SJCRH30 (cell line): ENCODE measurements at regions not wholly inside any gene's neighbourhood (a gene's known extent, or its start where the extent isn't known, plus 50 kb on each side); places are given as distances from the start of the nearest gene placed in this dataset.

Source experiments
- DNase-seq, 2 experiments: peaks; one replicate each; pipeline ENCODE4 v3.0.0-alpha.2; 2015 to 2020
- H3K27ac ChIP-seq: fragments of 250-450 bp; sonication (Bioruptor Pico); 2 replicates; pipeline ENCODE4 v1.5.1; 2020; ENCODE audit warnings: mild to moderate bottlenecking, moderate library complexity
- H3K27me3 ChIP-seq: fragments of 250-450 bp; sonication (Bioruptor Pico); 2 replicates; pipeline ENCODE4 v1.5.1; 2020; ENCODE audit warnings: mild to moderate bottlenecking, moderate library complexity
- H3K36me3 ChIP-seq: fragments of 250-450 bp; sonication (Bioruptor Pico); 2 replicates; pipeline ENCODE4 v1.5.1; 2020; ENCODE audit warnings: mild to moderate bottlenecking, moderate library complexity
- H3K4me1 ChIP-seq: fragments of 250-450 bp; sonication (Bioruptor Pico); 2 replicates; pipeline ENCODE4 v1.5.1; 2020; ENCODE audit warnings: mild to moderate bottlenecking, moderate library complexity
- H3K4me3 ChIP-seq: fragments of 250-450 bp; sonication (Bioruptor Pico); 2 replicates; pipeline ENCODE4 v1.5.1; 2020; ENCODE audit warnings: mild to moderate bottlenecking, moderate library complexity
- H3K9me3 ChIP-seq: fragments of 250-450 bp; sonication (Bioruptor Pico); replicated peaks from 2 replicates; pipeline ENCODE4 v1.5.1; 2020; ENCODE audit warnings: mild to moderate bottlenecking, moderate library complexity

GRCh38 chr10:43890124-43890523 is 241.4 kb upstream of the ZNF32 start:
- Histone ChIP-seq H3K4me3 (no peak overlapping the region), H3K4me1 (no peaks in the 10 kb centered on the region), H3K27me3 (no peaks in the 10 kb centered on the region), H3K27ac (no peak overlapping the region), H3K36me3 (no peaks in the 10 kb centered on the region), H3K9me3 (no peaks in the 10 kb centered on the region)
- DNase-seq = no peak

DNA sequence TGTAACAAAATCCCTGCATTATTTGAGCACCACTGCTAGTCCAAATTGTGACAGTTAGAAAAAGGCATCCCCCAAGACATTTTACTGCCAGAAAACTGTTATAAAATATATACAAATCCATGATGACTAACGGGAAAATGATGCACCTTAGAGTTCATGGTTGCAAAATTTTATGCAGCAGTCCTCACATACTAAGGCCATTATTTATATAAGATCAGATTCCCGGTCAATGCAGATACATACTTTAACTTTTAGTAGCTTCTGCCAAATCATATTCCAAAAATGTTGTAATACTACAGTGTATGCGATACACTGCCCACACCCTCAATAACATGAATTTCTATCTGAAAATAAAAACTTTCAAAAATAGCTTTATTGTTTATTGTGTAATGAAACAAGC is 239.9 kb upstream of the ZNF32 start:
- no peaks in the 10 kb centered on the region for H3K4me1 ChIP-seq
- H3K27ac ChIP-seq = no peak overlapping the region
- no peaks in the 10 kb centered on the region for H3K9me3 ChIP-seq
- no peaks in the 10 kb centered on the region for H3K27me3 ChIP-seq
- no peak for DNase-seq
- no peaks in the 10 kb centered on the region for H3K36me3 ChIP-seq
- H3K4me3 ChIP-seq = no peak overlapping the region

DNA sequence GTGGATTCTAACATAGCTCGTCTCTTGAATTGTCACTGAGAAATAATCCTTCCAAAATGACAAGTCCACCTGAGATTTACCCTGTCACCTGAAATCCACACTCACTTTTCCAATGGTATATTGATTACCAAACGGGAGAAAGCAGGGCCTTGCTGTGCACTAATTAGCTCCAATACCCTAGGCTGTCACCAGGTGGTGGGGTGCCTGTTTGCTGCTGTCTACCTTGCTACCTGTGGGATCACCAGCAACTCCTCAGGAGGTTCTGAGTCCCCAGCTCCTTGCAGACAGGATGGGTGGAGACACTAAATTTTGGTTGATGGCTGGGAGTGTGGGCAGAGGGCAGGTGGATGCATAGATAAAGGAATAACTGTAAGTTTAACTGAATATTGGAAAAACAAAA is 237.2 kb upstream of the ZNF32 start:
- H3K9me3 ChIP-seq = no peaks in the 10 kb centered on the region
- DNase-seq = no peak
- no peaks in the 10 kb centered on the region for H3K27me3 ChIP-seq
- no peaks in the 10 kb centered on the region for H3K36me3 ChIP-seq
- no peak overlapping the region for H3K27ac ChIP-seq
- no peak overlapping the region for H3K4me3 ChIP-seq
- no peaks in the 10 kb centered on the region for H3K4me1 ChIP-seq

GRCh38 chr10:43885252-43885651 is 236.6 kb upstream of the ZNF32 start:
- no peak overlapping the region for H3K27ac ChIP-seq
- no peaks in the 10 kb centered on the region for H3K9me3 ChIP-seq
- no peak for DNase-seq
- H3K36me3 ChIP-seq = no peaks in the 10 kb centered on the region
- no peak overlapping the region for H3K4me3 ChIP-seq
- H3K4me1 ChIP-seq = no peaks in the 10 kb centered on the region
- no peaks in the 10 kb centered on the region for H3K27me3 ChIP-seq

DNA sequence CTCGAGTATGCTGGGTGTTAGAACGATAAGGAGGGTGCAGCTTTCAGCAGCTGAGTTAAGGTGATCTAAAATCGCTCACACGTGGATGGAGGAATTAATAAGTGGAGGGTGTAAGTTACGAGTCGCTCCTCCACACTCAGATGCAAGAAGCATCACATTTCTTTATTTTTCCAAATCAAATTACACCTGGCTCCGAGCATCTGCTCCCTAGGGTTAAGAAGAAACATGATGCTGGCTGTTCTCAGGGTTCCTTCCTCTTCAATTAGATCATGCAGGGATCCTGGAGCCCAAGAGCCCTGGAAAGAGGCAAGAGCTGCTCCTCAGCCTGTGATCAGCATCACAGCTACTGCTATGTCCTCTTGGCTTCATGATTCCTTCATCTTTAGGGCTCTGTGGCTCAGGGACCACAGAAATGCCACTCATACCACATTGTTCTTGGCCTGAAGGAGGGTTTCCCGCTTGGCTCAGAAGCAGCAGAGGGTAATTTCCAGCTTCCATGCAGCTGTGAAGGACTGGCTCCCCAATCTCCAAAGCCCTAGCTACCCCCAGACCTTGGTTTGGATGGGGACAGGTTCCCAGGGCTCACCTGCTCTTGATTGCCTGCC is 235.9 kb upstream of the ZNF32 start:
- H3K4me1 ChIP-seq = no peaks in the 10 kb centered on the region
- no peak overlapping the region for H3K4me3 ChIP-seq
- no peak overlapping the region for H3K27ac ChIP-seq
- H3K9me3 ChIP-seq = no peaks in the 10 kb centered on the region
- no peak for DNase-seq
- no peaks in the 10 kb centered on the region for H3K27me3 ChIP-seq
- H3K36me3 ChIP-seq = no peaks in the 10 kb centered on the region

GRCh38 chr10:43882711-43883110 is 234.0 kb upstream of the ZNF32 start:
- no peak overlapping the region for H3K27ac ChIP-seq
- H3K36me3 ChIP-seq = no peaks in the 10 kb centered on the region
- no peak for DNase-seq
- no peaks in the 10 kb centered on the region for H3K4me1 ChIP-seq
- H3K4me3 ChIP-seq = no peak overlapping the region
- no peaks in the 10 kb centered on the region for H3K27me3 ChIP-seq
- no peaks in the 10 kb centered on the region for H3K9me3 ChIP-seq

- no peak for DNase-seq
- Histone ChIP-seq H3K36me3 (no peaks in the 10 kb centered on the region), H3K4me3 (no peak overlapping the region), H3K9me3 (no peaks in the 10 kb centered on the region), H3K27ac (no peak overlapping the region), H3K27me3 (no peaks in the 10 kb centered on the region), H3K4me1 (no peaks in the 10 kb centered on the region)
Observed at GRCh38 chr10:43881657-43882056, 233.0 kb upstream of the ZNF32 start.

DNA sequence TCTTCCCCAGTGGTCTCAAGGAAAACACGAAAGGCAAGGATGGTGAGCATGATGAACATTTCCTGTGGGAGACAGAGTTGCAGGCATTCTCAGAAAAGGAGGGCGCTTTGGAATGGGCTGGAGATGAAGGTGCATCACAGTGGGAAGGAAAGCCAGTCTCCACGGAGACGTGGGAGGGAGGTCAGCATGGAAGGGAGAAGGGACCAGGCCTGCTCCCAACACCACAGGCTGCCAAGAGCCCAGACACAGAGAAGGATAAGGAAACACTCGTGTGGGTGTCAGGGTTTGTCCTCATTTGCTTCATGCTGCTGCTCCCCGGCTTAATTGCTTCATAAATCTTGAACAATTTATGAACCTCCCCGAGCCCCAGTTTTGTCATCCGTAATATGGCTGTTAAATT is 231.5 kb upstream of the ZNF32 start:
- no peaks in the 10 kb centered on the region for H3K27me3 ChIP-seq
- H3K36me3 ChIP-seq = no peaks in the 10 kb centered on the region
- no peaks in the 10 kb centered on the region for H3K4me1 ChIP-seq
- H3K27ac ChIP-seq = no peak overlapping the region
- no peak overlapping the region for H3K4me3 ChIP-seq
- H3K9me3 ChIP-seq = no peaks in the 10 kb centered on the region
- DNase-seq = no peak

GRCh38 chr10:43879742-43880141 is 231.1 kb upstream of the ZNF32 start:
- no peak for DNase-seq
- Histone ChIP-seq H3K4me3 (no peak overlapping the region), H3K27me3 (no peaks in the 10 kb centered on the region), H3K4me1 (no peaks in the 10 kb centered on the region), H3K9me3 (no peaks in the 10 kb centered on the region), H3K36me3 (no peaks in the 10 kb centered on the region), H3K27ac (no peak overlapping the region)

DNA sequence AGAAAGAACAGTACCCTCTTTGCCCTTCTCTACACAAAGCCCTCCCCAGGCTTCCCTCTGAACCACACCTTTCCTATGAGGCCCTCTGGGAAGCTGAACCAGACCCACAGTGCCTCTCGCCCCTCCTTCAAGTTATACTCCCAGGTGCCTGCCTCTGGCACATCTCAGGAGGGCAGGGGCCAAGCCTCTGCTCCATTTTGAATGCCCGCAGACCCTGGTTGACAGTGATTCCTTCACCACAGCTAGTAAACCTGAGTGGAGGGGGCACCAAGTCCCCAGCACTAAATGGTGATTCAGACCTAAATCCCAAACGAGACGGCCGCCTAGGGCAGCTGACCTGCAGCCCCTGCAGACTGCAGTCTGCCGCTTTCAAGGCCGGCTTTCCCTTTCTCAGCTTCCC is 230.5 kb upstream of the ZNF32 start:
- DNase-seq = no peak
- H3K36me3 ChIP-seq = no peaks in the 10 kb centered on the region
- no peaks in the 10 kb centered on the region for H3K9me3 ChIP-seq
- no peak overlapping the region for H3K4me3 ChIP-seq
- no peaks in the 10 kb centered on the region for H3K4me1 ChIP-seq
- no peak overlapping the region for H3K27ac ChIP-seq
- no peaks in the 10 kb centered on the region for H3K27me3 ChIP-seq

GRCh38 chr10:43878386-43878785 is 229.7 kb upstream of the ZNF32 start:
- no peak for DNase-seq
- no peak overlapping the region for H3K27ac ChIP-seq

GRCh38 chr10:43876976-43877375 is 228.3 kb upstream of the ZNF32 start:
- Histone ChIP-seq H3K27me3 (no peaks in the 10 kb centered on the region), H3K9me3 (no peaks in the 10 kb centered on the region), H3K4me1 (no peaks in the 10 kb centered on the region), H3K36me3 (no peaks in the 10 kb centered on the region), H3K27ac (no peak overlapping the region), H3K4me3 (no peak overlapping the region)
- no peak for DNase-seq

More at GRCh38 chr10:43878386-43878785, 229.7 kb upstream of the ZNF32 start:
- Histone ChIP-seq H3K36me3 (no peaks in the 10 kb centered on the region), H3K27me3 (no peaks in the 10 kb centered on the region), H3K9me3 (no peaks in the 10 kb centered on the region), H3K4me3 (no peak overlapping the region), H3K4me1 (no peaks in the 10 kb centered on the region)

GRCh38 chr10:43874984-43875383 is 226.3 kb upstream of the ZNF32 start:
- H3K27ac ChIP-seq = no peak overlapping the region
- H3K27me3 ChIP-seq = no peaks in the 10 kb centered on the region
- no peak overlapping the region for H3K4me3 ChIP-seq
- no peak for DNase-seq
- no peaks in the 10 kb centered on the region for H3K36me3 ChIP-seq
- no peaks in the 10 kb centered on the region for H3K4me1 ChIP-seq
- no peaks in the 10 kb centered on the region for H3K9me3 ChIP-seq

GRCh38 chr10:43873717-43874116 is 225.0 kb upstream of the ZNF32 start:
- H3K36me3 ChIP-seq = no peaks in the 10 kb centered on the region
- no peaks in the 10 kb centered on the region for H3K4me1 ChIP-seq
- no peaks in the 10 kb centered on the region for H3K9me3 ChIP-seq
- H3K27me3 ChIP-seq = no peaks in the 10 kb centered on the region
- H3K27ac ChIP-seq = no peak overlapping the region
- no peak overlapping the region for H3K4me3 ChIP-seq
- DNase-seq = no peak

DNA sequence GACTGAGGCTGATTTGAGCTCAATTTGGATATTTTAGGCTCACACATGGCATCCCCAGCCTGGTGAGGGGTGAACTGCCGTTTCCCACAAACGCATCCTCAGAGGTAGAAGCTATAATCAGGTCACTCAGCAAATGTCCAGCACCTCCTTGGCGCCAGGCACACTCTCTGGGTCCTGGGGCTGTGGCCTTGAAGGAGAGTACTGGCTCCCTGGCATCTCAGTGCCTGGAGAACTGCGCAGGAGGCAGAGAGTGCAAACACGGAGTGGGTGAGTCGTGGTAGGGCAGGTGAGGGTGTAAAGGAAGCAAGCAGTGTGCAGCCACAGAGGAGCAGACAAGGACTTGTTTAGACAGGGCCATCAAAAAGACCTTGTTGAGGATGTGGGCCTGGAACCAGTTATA is 224.0 kb upstream of the ZNF32 start:
- Histone ChIP-seq H3K9me3 (no peaks in the 10 kb centered on the region), H3K27me3 (no peaks in the 10 kb centered on the region), H3K4me3 (no peak overlapping the region), H3K27ac (no peak overlapping the region), H3K4me1 (no peaks in the 10 kb centered on the region), H3K36me3 (no peaks in the 10 kb centered on the region)
- no peak for DNase-seq

DNA sequence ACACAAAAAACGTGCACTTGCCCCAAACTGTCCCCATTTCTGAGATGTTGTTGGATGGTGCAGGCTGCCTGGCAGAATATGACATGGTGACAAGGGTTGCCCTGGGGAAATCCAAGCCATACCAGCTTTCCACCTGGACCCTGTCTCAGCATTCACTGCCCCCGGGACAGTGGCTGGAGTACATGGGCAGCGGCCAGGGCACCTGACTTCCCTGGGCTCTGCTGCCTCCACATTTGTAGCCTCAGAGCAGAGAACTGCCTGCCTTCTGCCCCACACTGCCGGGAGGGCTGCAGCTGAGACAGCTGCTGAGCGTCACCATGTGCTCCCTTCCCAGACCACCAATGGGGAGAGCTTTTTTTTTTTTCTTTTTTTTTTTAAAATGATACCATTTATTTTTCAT is 222.9 kb upstream of the ZNF32 start:
- Histone ChIP-seq H3K4me1 (no peaks in the 10 kb centered on the region), H3K9me3 (no peaks in the 10 kb centered on the region), H3K27me3 (no peaks in the 10 kb centered on the region), H3K4me3 (no peak overlapping the region), H3K27ac (no peak overlapping the region), H3K36me3 (no peaks in the 10 kb centered on the region)
- no peak for DNase-seq
